OCI-LY7 (cell line): ENCODE measurements at regions not wholly inside any gene's neighbourhood (a gene's known extent, or its start where the extent isn't known, plus 50 kb on each side); places are given as distances from the start of the nearest gene placed in this dataset.

ENCODE experiments used
- EZH2phosphoT487 ChIP-seq: fragments of 200-600 bp; sonication (generic); IDR thresholded peaks from 2 replicates; pipeline ENCODE4 v1.6.1; 2018; ENCODE audit warnings: low read depth, borderline replicate concordance, mild to moderate bottlenecking, mixed run types, antibody characterized with exemption, low read length, moderate library complexity, mixed read lengths
- TF ChIP-seq, protein P1 (sequence below): fragments of 200-600 bp; sonication (generic); conservative IDR thresholded peaks from 2 replicates; pipeline ENCODE4 v1.5.1; 2014; ENCODE audit warnings: mild to moderate bottlenecking, antibody characterized with exemption, low read length, moderate library complexity, mixed read lengths

DNA sequence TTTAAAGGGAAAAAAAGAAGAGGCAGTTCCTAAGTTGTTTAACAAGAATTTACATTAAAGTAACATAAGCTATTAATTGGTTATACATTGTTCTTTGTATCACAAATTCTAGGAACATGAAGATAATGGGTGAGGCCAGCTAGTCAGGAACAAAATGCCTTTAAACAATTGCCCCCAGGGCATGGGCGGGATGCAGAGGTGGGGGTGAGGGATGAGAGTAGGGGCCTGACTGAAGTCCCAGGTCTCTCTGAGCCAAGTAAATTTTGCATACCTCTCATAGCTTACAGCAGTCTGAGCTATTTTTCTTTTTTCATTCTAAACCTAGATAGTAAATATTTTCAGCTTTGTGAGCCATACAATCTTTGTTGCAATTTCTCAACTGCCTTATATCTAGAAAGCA lies 77.8 kb upstream of the RNU6-1 start:
- TF ChIP-seq, protein P1, sequence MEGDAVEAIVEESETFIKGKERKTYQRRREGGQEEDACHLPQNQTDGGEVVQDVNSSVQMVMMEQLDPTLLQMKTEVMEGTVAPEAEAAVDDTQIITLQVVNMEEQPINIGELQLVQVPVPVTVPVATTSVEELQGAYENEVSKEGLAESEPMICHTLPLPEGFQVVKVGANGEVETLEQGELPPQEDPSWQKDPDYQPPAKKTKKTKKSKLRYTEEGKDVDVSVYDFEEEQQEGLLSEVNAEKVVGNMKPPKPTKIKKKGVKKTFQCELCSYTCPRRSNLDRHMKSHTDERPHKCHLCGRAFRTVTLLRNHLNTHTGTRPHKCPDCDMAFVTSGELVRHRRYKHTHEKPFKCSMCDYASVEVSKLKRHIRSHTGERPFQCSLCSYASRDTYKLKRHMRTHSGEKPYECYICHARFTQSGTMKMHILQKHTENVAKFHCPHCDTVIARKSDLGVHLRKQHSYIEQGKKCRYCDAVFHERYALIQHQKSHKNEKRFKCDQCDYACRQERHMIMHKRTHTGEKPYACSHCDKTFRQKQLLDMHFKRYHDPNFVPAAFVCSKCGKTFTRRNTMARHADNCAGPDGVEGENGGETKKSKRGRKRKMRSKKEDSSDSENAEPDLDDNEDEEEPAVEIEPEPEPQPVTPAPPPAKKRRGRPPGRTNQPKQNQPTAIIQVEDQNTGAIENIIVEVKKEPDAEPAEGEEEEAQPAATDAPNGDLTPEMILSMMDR: no peak
- no peak for TF ChIP-seq EZH2phosphoT487
